Breast epithelium (tissue), 3 donors: ENCODE measurements at regions not wholly inside any gene's neighbourhood (a gene's known extent, or its start where the extent isn't known, plus 50 kb on each side); places are given as distances from the start of the nearest gene placed in this dataset.

Source experiments
- CTCF ChIP-seq, 3 donors: fragments of 450-650 bp; IDR thresholded peaks; one replicate each; pipeline ENCODE4 v1.5.1; 2016 to 2017; ENCODE audit warnings: antibody characterized with exemption in 3 of 3, mild to moderate bottlenecking in 3 of 3, moderate library complexity in 3 of 3
- POLR2A ChIP-seq: fragments of 450-650 bp; IDR thresholded peaks from one replicate; pipeline ENCODE4 v1.6.1; 2016; ENCODE audit warnings: antibody characterized with exemption, mild to moderate bottlenecking, moderate library complexity

- TF ChIP-seq CTCF (IDR thresholded peaks at IDR 0.05) = no peak
- no peak for TF ChIP-seq POLR2A
Observed at GRCh38 chr15:47362118-47362905, 355.0 kb upstream of the SEMA6D start.
